Right cardiac atrium (tissue), 5 donors: ENCODE measurements at regions not wholly inside any gene's neighbourhood (a gene's known extent, or its start where the extent isn't known, plus 50 kb on each side); places are given as distances from the start of the nearest gene placed in this dataset.

ENCODE experiments used
- ATAC-seq, 2 donors: fragments of 200-7000 bp; cut with Tn5 transposase; one replicate each; pipeline versions ENCODE4 v1.8.0 to v1.9.1; 2020; ENCODE audit warnings: moderate library complexity in 2 of 2, mild to moderate bottlenecking in 1 of 2
- DNase-seq, 3 donors: peaks; one replicate each; pipeline ENCODE4 v3.0.0-alpha.2; 2020
- H3K27ac ChIP-seq: one replicate; pipeline ENCODE4 v1.5.1; 2013; ENCODE audit warnings: mild to moderate bottlenecking, low read length, control low read depth, moderate library complexity
- H3K27me3 ChIP-seq: one replicate; pipeline ENCODE4 v1.6.1; 2013; ENCODE audit not compliant: control insufficient read depth, insufficient read depth
- H3K4me1 ChIP-seq: one replicate; pipeline ENCODE4 v1.6.1; 2013; ENCODE audit warnings: low read length; ENCODE audit not compliant: control insufficient read depth, insufficient read depth
- H3K4me3 ChIP-seq: one replicate; pipeline ENCODE4 v1.5.1; 2013; ENCODE audit warnings: low read length, control low read depth
- H3K9me3 ChIP-seq: one replicate; pipeline ENCODE4 v1.6.1; 2013; ENCODE audit warnings: low read length; ENCODE audit not compliant: control insufficient read depth
- WGBS: extraction: QIAGEN DNeasy Blood & Tissue Kit; methylation state at CpG from one replicate; pipeline ENCODE4 v1.1.7; 2013; 5-methylcytosine and 5-hydroxymethylcytosine counted together
- intact Hi-C, 4 donors: fragments of 100-400 bp; cut with DNase I; formaldehyde crosslinking; loops; one replicate each; pipeline versions ENCODE4 v1.11.0 to v1.14.0; 2022 to 2023
- donor health status: healthy with polysubstance abuse.
- donor health status: DM: no; HTN: yes; CAD: no.
- donor health status: DM: no; HTN: no; CAD: no.
- donor health status: DM: no; HTN: yes; CAD: no; lungs with severe emphysema.
- donor health status: DM: yes; HTN: yes; CAD: no.

GRCh38 chr6:141290941-141291721 is 841.6 kb upstream of the GJE1 start:
- no peaks in the 10 kb centered on the region for H3K27me3 ChIP-seq
- DNase-seq (no peak), ATAC-seq (no peak)
- intact Hi-C loops, result no loop called here
- H3K4me3 ChIP-seq, result no peak overlapping the region
- no peaks in the 10 kb centered on the region for H3K4me1 ChIP-seq
- WGBS, result 88% methylated on average over 3 of the region's 3 CpGs
- no peaks in the 10 kb centered on the region for H3K9me3 ChIP-seq
- H3K27ac ChIP-seq, result no peak overlapping the region

GRCh38 chr6:141288947-141289346 is 843.8 kb upstream of the GJE1 start:
- no peaks in the 10 kb centered on the region for H3K9me3 ChIP-seq
- 97% methylated on average over 5 of the region's 5 CpGs for WGBS
- peak in 1 of 2 donors; percentile 40 for ATAC-seq
- no peak overlapping the region for H3K27ac ChIP-seq
- no peaks in the 10 kb centered on the region for H3K4me1 ChIP-seq
- intact Hi-C loops, result no loop called here
- H3K4me3 ChIP-seq, result no peak overlapping the region
- DNase-seq, result peak in 1 of 3 donors; percentile 9
- no peaks in the 10 kb centered on the region for H3K27me3 ChIP-seq

DNA sequence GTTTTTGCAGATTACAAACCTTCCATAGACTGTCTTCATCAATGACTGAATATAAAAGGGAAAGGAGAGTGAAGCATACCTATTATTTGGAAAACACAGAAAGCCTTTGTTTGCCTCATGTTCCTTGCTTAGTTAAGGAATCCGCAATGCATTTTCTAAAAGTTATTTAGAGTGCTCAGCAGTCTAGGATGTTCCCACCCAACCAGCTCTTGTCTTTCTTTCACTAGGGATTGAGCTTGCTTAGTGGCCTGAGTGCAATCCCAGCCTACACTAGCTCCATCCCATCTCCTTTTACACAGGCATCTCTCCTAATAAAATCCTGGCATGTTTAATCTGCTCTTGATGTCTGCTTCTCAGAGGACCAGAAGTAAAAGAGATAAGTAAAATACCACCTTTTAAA is 850.5 kb upstream of the GJE1 start:
- Histone ChIP-seq H3K4me3 (no peak overlapping the region), H3K9me3 (no peaks in the 10 kb centered on the region), H3K27ac (no peak overlapping the region), H3K27me3 (no peaks in the 10 kb centered on the region), H3K4me1 (no peaks in the 10 kb centered on the region)
- 87% methylated on average over 1 of the region's 1 CpG for WGBS
- no peak for ATAC-seq
- DNase-seq, result no peak
- intact Hi-C loops, result no loop called here

DNA sequence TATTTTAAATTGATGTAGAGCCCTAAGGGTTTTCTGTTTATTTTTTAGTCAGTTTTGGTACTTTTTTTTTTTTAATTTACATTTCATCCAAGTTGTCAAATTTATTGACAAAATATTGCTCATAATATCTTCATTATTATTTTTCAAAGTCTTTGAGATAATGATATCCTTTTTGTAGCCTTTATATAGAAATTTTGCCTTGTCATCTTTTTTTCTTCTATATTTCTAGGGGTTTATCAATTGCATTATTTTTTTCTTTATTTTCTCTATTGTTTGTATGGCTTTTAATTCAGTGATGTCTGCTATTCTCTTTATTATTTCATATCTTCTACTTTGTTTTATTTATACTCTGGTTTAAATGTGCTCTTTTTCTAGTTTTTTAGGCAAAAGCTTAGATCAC is 863.0 kb upstream of the GJE1 start:
- ATAC-seq (no peak), DNase-seq (no peak)
- intact Hi-C loops, result no loop called here
- H3K27ac ChIP-seq, result no peak overlapping the region
- H3K9me3 ChIP-seq, result no peaks in the 10 kb centered on the region
- H3K4me1 ChIP-seq, result no peaks in the 10 kb centered on the region
- H3K4me3 ChIP-seq, result no peak overlapping the region
- H3K27me3 ChIP-seq, result no peaks in the 10 kb centered on the region

- ATAC-seq (no peak), DNase-seq (peak in 1 of 3 donors; percentile 33)
- intact Hi-C loops, result no loop called here
- Histone ChIP-seq H3K27me3 (no peaks in the 10 kb centered on the region), H3K4me3 (no peak overlapping the region), H3K27ac (no peak overlapping the region), H3K4me1 (no peaks in the 10 kb centered on the region), H3K9me3 (no peaks in the 10 kb centered on the region)
- WGBS, result 93% methylated on average over 6 of the region's 6 CpGs
These were observed 865.3 kb upstream of the GJE1 start for GRCh38 chr6:141267420-141267819.

DNA sequence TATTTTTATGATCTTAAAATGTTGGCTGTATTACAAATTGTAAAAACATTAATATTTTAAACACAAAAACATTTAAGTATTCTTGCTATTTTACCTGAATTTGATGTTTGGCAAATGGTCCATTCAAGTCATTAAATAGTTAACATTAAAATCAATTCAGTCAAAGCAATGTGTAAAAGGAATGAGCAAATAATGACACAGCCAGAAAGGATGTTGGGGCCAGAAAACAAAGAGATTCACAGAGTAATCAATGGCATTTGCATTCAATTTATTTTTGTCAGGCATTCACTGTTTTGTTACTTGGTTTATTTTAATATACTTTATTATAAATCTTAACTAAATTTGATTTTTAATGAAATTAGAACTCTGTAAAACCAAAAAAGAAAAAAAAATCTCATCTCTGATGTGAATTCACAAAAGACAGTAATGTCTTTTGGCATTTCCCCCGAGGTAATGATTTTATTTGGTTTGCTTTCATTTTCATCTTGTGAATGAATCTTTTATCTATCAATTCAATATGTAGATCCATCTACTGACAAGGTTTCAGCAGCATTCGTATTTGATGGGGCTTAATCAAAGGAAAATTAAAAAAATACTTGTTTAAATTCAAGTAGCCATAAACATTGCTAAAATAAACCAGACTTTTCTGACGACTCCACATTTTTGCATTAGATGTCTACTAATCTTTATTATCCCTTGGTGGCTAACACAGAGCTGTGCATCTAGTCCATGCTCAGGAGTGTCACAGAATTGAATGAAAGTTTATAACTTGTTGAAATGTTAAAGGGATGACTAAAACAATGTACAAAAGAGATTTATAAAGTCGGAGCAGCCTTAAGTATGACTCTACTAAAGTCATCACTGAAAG is 866.7 kb upstream of the GJE1 start:
- Histone ChIP-seq H3K27ac (no peak overlapping the region), H3K4me3 (peak overlapping the region; percentile 51)
- WGBS, result 44% methylated on average over 4 of the region's 4 CpGs

DNA sequence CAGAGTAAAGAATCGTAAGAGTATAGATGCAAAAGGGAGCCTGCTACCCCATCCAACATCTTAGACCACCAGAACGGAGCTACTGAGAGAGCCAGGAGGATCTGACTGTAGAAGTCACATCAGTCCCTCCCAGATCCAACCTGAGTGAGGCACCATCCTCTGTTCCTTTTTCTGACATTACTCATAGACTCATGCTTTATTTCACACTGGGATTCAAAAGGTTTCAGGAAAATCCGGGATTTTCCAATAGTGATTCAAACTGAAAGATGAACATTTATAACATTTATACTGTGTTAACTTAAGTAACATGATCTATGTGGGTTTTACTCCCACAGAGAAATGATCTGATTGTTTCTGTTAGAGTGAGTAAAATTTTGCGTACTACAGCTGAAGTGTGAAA is 868.6 kb upstream of the GJE1 start:
- Histone ChIP-seq H3K27me3 (no peaks in the 10 kb centered on the region), H3K4me1 (no peaks in the 10 kb centered on the region), H3K4me3 (no peak overlapping the region), H3K9me3 (no peaks in the 10 kb centered on the region), H3K27ac (no peak overlapping the region)
- no peak for DNase-seq
- 91% methylated on average over 4 of the region's 4 CpGs for WGBS
- intact Hi-C loops, result no loop called here
- no peak for ATAC-seq

More for the DNA sequence above, 866.7 kb upstream of the GJE1 start:
- intact Hi-C loops, result no loop called here
- ATAC-seq (no peak), DNase-seq (no peak)
- Histone ChIP-seq H3K9me3 (no peaks in the 10 kb centered on the region), H3K27me3 (no peaks in the 10 kb centered on the region), H3K4me1 (no peaks in the 10 kb centered on the region)

- DNase-seq (no peak), ATAC-seq (no peak)
- Histone ChIP-seq H3K27me3 (no peaks in the 10 kb centered on the region), H3K4me1 (no peaks in the 10 kb centered on the region), H3K4me3 (no peak overlapping the region), H3K27ac (no peak overlapping the region), H3K9me3 (no peaks in the 10 kb centered on the region)
- 86% methylated on average over 4 of the region's 4 CpGs for WGBS
- intact Hi-C loops, result no loop called here
These were observed 871.1 kb upstream of the GJE1 start for GRCh38 chr6:141261672-141262060.

DNA sequence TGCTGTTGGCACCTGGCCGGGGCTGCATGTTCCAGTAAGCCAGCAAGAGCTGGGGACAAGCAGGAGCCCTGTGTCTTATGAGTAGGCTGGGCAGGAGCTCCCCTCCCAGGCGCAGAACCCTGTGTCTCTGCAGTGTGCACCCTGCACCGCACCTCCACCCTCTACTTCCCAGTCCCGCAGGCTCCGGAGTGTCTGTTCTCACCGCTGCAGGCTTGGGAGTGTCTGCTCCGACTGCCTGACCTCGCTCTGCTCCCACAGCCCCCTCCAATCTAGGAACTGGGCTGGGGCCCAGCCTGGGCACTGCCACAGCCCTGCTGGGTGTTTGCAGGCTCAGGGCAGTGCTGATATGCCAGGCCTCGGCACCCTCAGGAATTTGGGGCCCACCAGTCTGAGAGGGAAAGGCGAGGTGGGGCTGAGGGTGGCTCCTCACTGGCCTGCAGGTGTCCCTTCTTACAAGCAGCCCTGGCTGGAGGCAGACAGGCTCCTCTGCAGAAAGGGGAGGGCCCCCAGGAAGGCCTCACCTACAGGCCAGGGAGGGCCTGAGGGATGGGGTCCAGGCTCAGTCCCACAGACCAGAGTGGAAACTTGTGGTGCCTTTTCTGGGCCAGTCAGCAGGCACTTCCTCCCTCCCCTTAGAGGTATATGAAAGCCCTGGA is 871.6 kb upstream of the GJE1 start:
- Histone ChIP-seq H3K27me3 (no peaks in the 10 kb centered on the region), H3K4me3 (no peak overlapping the region), H3K9me3 (no peaks in the 10 kb centered on the region), H3K4me1 (no peaks in the 10 kb centered on the region), H3K27ac (no peak overlapping the region)
- ATAC-seq (peak; percentile 62 to 85), DNase-seq (peak in 2 of 3 donors; percentile 42 to 76)
- intact Hi-C loops, result no loop called here
- WGBS, result 79% methylated on average over 10 of the region's 10 CpGs

DNA sequence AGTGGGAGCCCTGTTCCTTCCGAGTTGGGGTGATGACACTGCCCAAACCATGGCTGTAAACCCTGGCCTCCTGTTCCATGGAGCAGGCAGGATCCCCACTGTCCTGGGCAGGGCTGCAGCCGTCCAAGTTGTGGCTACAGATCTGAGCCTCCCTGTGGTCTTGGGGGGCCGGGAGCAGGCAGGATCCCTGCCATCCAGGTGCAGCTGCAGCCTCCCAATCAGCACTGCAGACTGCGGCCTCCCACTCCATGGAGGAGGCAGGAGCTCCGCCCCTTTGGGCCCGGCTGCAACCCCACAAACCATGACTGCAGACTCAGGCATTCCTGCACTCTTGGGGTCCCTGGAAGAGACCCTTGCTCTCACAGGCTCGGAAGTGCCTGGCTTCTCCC is 872.1 kb upstream of the GJE1 start:
- DNase-seq (peak in 1 of 3 donors; percentile 40), ATAC-seq (peak in 1 of 2 donors; percentile 48)
- Histone ChIP-seq H3K4me1 (no peaks in the 10 kb centered on the region), H3K4me3 (no peak overlapping the region), H3K27me3 (no peaks in the 10 kb centered on the region), H3K9me3 (no peaks in the 10 kb centered on the region), H3K27ac (no peak overlapping the region)
- 85% methylated on average over 7 of the region's 7 CpGs for WGBS
- intact Hi-C loops, result no loop called here

DNA sequence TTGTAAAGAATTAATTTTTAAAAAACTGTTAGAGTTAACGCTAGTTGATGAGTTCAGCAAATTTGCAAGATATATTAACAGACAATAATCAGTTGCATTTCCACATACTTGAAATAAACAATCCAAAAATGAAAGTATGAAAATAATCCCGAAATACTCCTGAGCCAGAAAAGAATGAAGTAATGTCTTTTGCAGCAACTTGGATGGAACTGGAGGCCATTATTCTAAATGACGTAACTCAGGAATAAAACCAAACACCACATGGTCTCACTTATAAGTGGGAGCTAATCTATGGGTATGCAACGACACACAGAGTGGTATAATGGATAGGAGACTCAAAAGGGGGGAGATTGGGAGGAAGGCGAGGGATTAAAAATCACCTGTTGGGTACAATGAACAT is 872.9 kb upstream of the GJE1 start:
- intact Hi-C loops, result no loop called here
- Histone ChIP-seq H3K4me3 (no peak overlapping the region), H3K9me3 (no peaks in the 10 kb centered on the region), H3K4me1 (no peaks in the 10 kb centered on the region), H3K27ac (no peak overlapping the region), H3K27me3 (no peaks in the 10 kb centered on the region)
- DNase-seq (no peak), ATAC-seq (no peak)
- WGBS, result 68% methylated on average over 5 of the region's 5 CpGs
